RWPE2 (cell line): ENCODE measurements at regions not wholly inside any gene's neighbourhood (a gene's known extent, or its start where the extent isn't known, plus 50 kb on each side); places are given as distances from the start of the nearest gene placed in this dataset.

Source experiments
- ATAC-seq: fragments of 200-7000 bp; cut with Tn5 transposase; 3 replicates; pipeline ENCODE4 v1.9.1; 2021; ENCODE audit warnings: low read depth
- DNase-seq: peaks from one replicate; pipeline ENCODE4 v3.0.0-alpha.2; 2020; ENCODE audit warnings: low spot score
- H3K27ac ChIP-seq: fragments of 450-650 bp; 2 replicates; pipeline ENCODE4 v1.5.1; 2017; ENCODE audit warnings: mild to moderate bottlenecking; ENCODE audit not compliant: poor library complexity, severe bottlenecking
- H3K27me3 ChIP-seq: fragments of 250-450 bp; sonication (Bioruptor Pico); 2 replicates; pipeline ENCODE4 v1.5.1; 2021; ENCODE audit warnings: mild to moderate bottlenecking, moderate library complexity; ENCODE audit not compliant: insufficient read depth, poor library complexity, severe bottlenecking
- H3K36me3 ChIP-seq: fragments of 250-450 bp; sonication (Bioruptor Pico); 2 replicates; pipeline ENCODE4 v1.5.1; 2020; ENCODE audit warnings: low read depth, mild to moderate bottlenecking, moderate library complexity
- H3K4me1 ChIP-seq: fragments of 250-450 bp; sonication (Bioruptor Pico); 2 replicates; pipeline ENCODE4 v1.5.1; 2021; ENCODE audit warnings: mild to moderate bottlenecking, moderate library complexity; ENCODE audit not compliant: insufficient read depth, poor library complexity, severe bottlenecking
- H3K4me3 ChIP-seq: fragments of 250-450 bp; sonication (Bioruptor Pico); 2 replicates; pipeline ENCODE4 v1.5.1; 2021; ENCODE audit warnings: mild to moderate bottlenecking, moderate library complexity; ENCODE audit not compliant: severe bottlenecking
- H3K9me3 ChIP-seq: fragments of 250-450 bp; sonication (Bioruptor Pico); 2 replicates; pipeline ENCODE4 v1.5.1; 2021; ENCODE audit warnings: mild to moderate bottlenecking, moderate library complexity; ENCODE audit not compliant: severe bottlenecking
- CTCF ChIP-seq: fragments of 450-650 bp; IDR thresholded peaks from one replicate; pipeline ENCODE4 v1.5.1; 2017; ENCODE audit warnings: mild to moderate bottlenecking, moderate library complexity; ENCODE audit not compliant: poor library complexity, severe bottlenecking

DNA sequence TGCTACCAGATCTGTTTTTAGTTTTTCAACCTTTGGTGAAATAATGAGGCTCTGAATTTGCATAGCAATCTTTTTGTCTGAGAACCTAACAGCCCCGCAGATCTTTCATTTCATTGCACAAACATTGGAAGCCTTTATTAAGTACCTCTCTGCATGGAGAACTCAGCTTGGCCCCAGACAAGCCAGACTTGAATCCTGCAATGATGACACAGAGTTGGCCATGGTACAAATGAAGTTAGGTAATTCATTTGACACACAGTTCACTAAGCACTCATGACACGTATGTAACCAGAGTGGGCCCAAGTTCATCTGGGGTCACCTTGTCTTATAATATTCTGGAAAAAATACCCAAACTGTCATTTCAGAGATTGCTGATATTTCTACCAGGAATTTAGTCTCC, 439.1 kb upstream of the ID2 start:
- no peak overlapping the region for H3K27ac ChIP-seq
- no peak for TF ChIP-seq CTCF
- H3K9me3 ChIP-seq = no peaks in the 10 kb centered on the region
- H3K4me3 ChIP-seq = no peak overlapping the region
- H3K36me3 ChIP-seq = no peaks in the 10 kb centered on the region
- DNase-seq = no peak
- ATAC-seq = no peak
- H3K27me3 ChIP-seq = no peaks in the 10 kb centered on the region
- H3K4me1 ChIP-seq = no peaks in the 10 kb centered on the region

- no peaks in the 10 kb centered on the region for H3K9me3 ChIP-seq
- DNase-seq (no peak), ATAC-seq (no peak)
- H3K27me3 ChIP-seq = no peaks in the 10 kb centered on the region
- no peak overlapping the region for H3K4me3 ChIP-seq
- no peak overlapping the region for H3K27ac ChIP-seq
- no peaks in the 10 kb centered on the region for H3K4me1 ChIP-seq
- TF ChIP-seq CTCF = no peak
- no peaks in the 10 kb centered on the region for H3K36me3 ChIP-seq
Measured at GRCh38 chr2:8243748-8244400, 438.0 kb upstream of the ID2 start.

- no peaks in the 10 kb centered on the region for H3K36me3 ChIP-seq
- H3K27ac ChIP-seq = no peak overlapping the region
- ATAC-seq = no peak
- no peak overlapping the region for H3K4me3 ChIP-seq
- H3K9me3 ChIP-seq = no peaks in the 10 kb centered on the region
- TF ChIP-seq CTCF = no peak
- H3K27me3 ChIP-seq = no peaks in the 10 kb centered on the region
- no peak for DNase-seq
- H3K4me1 ChIP-seq = no peaks in the 10 kb centered on the region
Measured at GRCh38 chr2:8244639-8245038, 437.2 kb upstream of the ID2 start.

DNA sequence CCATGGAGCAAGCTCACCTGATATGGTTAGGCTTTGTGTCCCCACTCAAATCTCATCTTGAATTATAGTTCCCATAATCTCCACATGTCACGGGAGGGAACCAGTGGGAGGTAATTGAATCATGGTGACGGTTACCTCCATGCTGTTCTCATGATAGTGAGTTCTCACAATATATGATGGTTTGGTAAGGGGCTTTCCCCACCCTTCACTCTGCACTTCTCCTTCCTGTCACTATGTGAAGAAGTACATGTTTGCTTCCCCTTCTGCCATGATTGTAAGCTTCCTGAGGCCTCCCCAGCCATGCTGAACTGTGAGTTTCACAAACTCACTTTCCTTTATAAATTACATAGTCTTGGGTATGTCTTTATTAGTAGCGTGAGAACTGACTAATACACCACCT, 435.7 kb upstream of the ID2 start:
- no peak overlapping the region for H3K4me3 ChIP-seq
- no peak overlapping the region for H3K27ac ChIP-seq
- H3K9me3 ChIP-seq = no peaks in the 10 kb centered on the region
- no peaks in the 10 kb centered on the region for H3K27me3 ChIP-seq
- TF ChIP-seq CTCF = no peak
- H3K36me3 ChIP-seq = no peaks in the 10 kb centered on the region
- no peaks in the 10 kb centered on the region for H3K4me1 ChIP-seq
- no peak for DNase-seq
- no peak for ATAC-seq

DNA sequence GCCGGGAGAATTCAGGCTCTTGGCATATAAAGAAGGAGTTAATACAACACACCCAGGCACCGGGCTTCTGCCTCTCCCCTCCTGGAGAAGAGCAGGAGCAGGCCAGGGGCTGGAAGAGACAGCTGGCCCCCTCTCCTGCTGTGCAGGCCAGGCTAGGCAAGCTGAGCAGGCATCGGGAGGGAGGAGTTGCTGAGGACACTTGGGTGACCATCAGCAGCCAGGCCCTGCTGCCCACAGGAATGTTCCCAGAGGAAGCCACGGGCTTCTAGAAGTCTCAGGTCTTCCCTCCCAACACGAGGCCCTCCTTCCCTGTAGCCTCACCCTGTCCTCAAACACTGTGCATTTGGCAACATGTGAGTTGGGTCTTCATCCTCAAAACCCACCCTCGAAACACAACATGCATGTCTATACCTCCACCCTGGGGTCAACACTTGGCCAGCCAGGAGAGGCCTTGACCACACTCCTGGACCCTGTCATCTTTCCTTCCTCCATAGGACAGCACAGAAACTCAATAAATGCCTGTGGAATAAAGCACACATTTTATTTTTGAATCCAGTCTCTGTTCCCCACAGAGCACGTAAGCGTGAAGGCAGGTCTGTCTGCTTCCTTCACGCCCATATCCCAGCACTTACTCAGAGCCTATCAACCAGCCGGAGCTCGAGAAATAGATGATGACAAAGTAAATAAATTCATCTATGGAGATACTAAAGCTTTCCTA, 433.8 kb upstream of the ID2 start:
- DNase-seq (no peak), ATAC-seq (no peak)
- no peak overlapping the region for H3K4me3 ChIP-seq
- no peaks in the 10 kb centered on the region for H3K9me3 ChIP-seq
- no peaks in the 10 kb centered on the region for H3K4me1 ChIP-seq
- no peak for TF ChIP-seq CTCF
- no peaks in the 10 kb centered on the region for H3K36me3 ChIP-seq
- H3K27me3 ChIP-seq = no peaks in the 10 kb centered on the region
- no peak overlapping the region for H3K27ac ChIP-seq
